ENCODE measurements at regions not wholly inside any gene's neighbourhood (a gene's known extent, or its start where the extent isn't known, plus 50 kb on each side); places are given as distances from the start of the nearest gene placed in this dataset.

DNA sequence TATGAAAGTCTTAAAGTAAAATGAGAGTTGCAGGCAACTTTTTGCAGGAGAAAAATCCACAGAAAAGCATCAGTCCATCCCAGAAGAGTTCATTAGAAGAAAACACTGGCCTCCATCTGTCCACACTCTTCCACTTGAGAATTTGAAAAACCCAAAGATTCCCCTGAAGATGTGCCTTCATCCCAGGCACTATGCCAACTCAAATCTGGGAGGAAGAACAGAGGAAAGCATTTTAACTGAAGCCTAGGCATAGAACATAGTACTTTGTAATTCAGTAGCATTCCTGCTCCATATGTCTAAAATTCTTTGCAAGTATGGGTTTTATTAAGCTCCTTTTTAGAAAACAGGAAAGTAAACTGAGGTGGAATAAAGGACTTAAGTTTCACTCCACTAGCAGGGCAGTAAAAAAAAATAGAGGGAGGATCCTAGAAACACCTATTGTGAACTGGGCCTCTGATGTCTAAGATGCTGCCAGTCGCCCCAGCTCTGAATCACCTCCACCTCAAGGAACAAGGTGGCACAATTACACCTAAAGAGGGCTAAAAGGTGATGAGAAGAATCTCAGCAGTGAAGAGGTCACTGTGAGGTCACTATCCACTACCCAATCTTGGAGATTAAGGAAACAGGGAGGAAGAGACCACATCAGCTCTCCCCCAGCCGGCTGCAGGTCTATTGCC is 141.9 kb upstream of the FAM241A start:
- TF ChIP-seq, protein P1, sequence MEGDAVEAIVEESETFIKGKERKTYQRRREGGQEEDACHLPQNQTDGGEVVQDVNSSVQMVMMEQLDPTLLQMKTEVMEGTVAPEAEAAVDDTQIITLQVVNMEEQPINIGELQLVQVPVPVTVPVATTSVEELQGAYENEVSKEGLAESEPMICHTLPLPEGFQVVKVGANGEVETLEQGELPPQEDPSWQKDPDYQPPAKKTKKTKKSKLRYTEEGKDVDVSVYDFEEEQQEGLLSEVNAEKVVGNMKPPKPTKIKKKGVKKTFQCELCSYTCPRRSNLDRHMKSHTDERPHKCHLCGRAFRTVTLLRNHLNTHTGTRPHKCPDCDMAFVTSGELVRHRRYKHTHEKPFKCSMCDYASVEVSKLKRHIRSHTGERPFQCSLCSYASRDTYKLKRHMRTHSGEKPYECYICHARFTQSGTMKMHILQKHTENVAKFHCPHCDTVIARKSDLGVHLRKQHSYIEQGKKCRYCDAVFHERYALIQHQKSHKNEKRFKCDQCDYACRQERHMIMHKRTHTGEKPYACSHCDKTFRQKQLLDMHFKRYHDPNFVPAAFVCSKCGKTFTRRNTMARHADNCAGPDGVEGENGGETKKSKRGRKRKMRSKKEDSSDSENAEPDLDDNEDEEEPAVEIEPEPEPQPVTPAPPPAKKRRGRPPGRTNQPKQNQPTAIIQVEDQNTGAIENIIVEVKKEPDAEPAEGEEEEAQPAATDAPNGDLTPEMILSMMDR (IDR thresholded peaks at IDR 0.05; ENCODE audit: control insufficient read depth, extremely low read depth, insufficient read depth): no peak
- DNase-seq (ENCODE audit: low read depth): no peak
- no peak overlapping the region for H3K4me3 ChIP-seq (ENCODE audit: low read depth, low read length)

- no peak overlapping the region for H3K4me3 ChIP-seq (ENCODE audit: low read depth, low read length)
- DNase-seq (ENCODE audit: low read depth): no peak
- TF ChIP-seq, protein P1 (IDR thresholded peaks at IDR 0.05; ENCODE audit: control insufficient read depth, extremely low read depth, insufficient read depth): no peak
These were observed 140.2 kb upstream of the FAM241A start for GRCh38 chr4:112005027-112005426.

- no peak for DNase-seq (ENCODE audit: low read depth)
- H3K4me3 ChIP-seq (ENCODE audit: low read depth, low read length): no peak overlapping the region
- TF ChIP-seq, protein P1 (IDR thresholded peaks at IDR 0.05; ENCODE audit: control insufficient read depth, extremely low read depth, insufficient read depth): no peak
These were observed 137.9 kb upstream of the FAM241A start for GRCh38 chr4:112007391-112007790.

- no peak for DNase-seq (ENCODE audit: low read depth)
- TF ChIP-seq, protein P1 (IDR thresholded peaks at IDR 0.05; ENCODE audit: control insufficient read depth, extremely low read depth, insufficient read depth): no peak
- no peak overlapping the region for H3K4me3 ChIP-seq (ENCODE audit: low read depth, low read length)
These were observed 129.3 kb upstream of the FAM241A start for GRCh38 chr4:112015960-112016359.

DNA sequence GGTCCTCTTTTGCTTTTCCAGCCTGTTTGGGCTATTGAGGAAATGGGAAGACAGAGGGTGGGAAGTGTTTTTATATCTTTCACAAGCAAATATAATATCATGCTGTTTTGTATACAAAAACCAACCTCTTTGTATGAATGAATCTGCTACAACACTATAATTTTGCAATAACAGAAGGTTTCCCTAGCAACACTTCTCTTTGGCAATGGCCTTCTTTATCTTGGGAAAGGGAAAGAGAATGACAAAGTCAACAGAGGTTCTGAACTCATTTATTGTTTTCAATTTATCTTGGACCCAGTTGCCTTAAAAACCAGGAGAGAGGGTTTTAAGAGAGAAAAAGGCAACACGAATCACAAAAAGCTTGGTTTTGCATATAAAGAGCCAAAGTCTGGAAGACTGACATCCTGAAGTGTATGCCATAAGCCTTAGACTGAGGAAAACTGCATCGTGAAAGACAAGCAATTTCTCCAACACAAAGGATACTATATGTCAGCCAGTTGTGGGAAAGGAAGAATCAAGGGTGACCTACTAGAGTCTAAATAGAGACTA is 121.8 kb upstream of the FAM241A start:
- no peak overlapping the region for H3K4me3 ChIP-seq (ENCODE audit: low read depth, low read length)
- no peak for DNase-seq (ENCODE audit: low read depth)
- TF ChIP-seq, protein P1 (IDR thresholded peaks at IDR 0.05; ENCODE audit: control insufficient read depth, extremely low read depth, insufficient read depth): no peak

- TF ChIP-seq, protein P1 (IDR thresholded peaks at IDR 0.05; ENCODE audit: control insufficient read depth, extremely low read depth, insufficient read depth): no peak
- no peak overlapping the region for H3K4me3 ChIP-seq (ENCODE audit: low read depth, low read length)
- no peak for DNase-seq (ENCODE audit: low read depth)
These were observed 119.2 kb upstream of the FAM241A start for GRCh38 chr4:112026058-112026457.

DNA sequence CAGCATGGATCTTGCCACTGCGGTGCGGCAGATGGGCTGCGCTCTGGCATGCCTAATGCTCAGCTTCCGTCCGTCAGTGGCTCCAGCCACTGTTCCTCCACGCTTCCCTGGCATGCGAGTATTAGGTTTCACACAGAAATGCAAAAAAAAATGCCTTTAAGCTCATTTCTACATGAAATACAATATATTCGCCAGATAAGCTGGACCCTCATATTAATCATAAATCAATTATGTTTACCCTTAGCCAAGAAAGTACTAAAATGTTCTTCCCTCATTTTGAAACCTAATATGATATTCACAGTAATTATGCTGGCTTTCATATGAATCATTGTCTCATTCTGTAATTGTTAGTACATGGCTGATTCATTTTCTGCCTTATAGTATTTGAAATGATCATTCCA is 115.5 kb upstream of the FAM241A start:
- no peak overlapping the region for H3K4me3 ChIP-seq (ENCODE audit: low read depth, low read length)
- DNase-seq (ENCODE audit: low read depth): no peak
- TF ChIP-seq, protein P1 (IDR thresholded peaks at IDR 0.05; ENCODE audit: control insufficient read depth, extremely low read depth, insufficient read depth): no peak
